Stimulated activated CD4-positive, alpha-beta T cell treated with anti-CD3 and anti-CD28 coated beads, Interleukin-2, amount 100 ng/mL, for 4 hours (primary cell): ENCODE measurements at regions not wholly inside any gene's neighbourhood (a gene's known extent, or its start where the extent isn't known, plus 50 kb on each side); places are given as distances from the start of the nearest gene placed in this dataset.
A peak's percentile ranks its signal among the peaks of the same experiment; 100 is the strongest.

Source experiments
- DNase-seq: peaks from one replicate; pipeline ENCODE4 v3.0.0-alpha.2; 2020; ENCODE audit warnings: low read depth

- no peak for DNase-seq
Measured at GRCh38 chr3:13209634-13209997, 136.4 kb upstream of the IQSEC1 start.

- no peak for DNase-seq
Measured at GRCh38 chr3:13208706-13209633, 135.7 kb upstream of the IQSEC1 start.

- no peak for DNase-seq
Measured at GRCh38 chr3:13207975-13208705, 134.9 kb upstream of the IQSEC1 start.

GRCh38 chr3:13207578-13207922 lies 134.3 kb upstream of the IQSEC1 start:
- no peak for DNase-seq

GRCh38 chr3:13206799-13207577 lies 133.8 kb upstream of the IQSEC1 start:
- DNase-seq: no peak

GRCh38 chr3:13205567-13206143 lies 132.4 kb upstream of the IQSEC1 start:
- no peak for DNase-seq

- DNase-seq: peak; percentile 2
Measured at GRCh38 chr3:13204177-13204581, 130.9 kb upstream of the IQSEC1 start.

- DNase-seq: no peak
Measured at GRCh38 chr3:13203398-13204176, 130.4 kb upstream of the IQSEC1 start.

- DNase-seq: no peak
Measured at GRCh38 chr3:13202744-13203397, 129.6 kb upstream of the IQSEC1 start.

- no peak for DNase-seq
Measured at GRCh38 chr3:13201851-13202250, 128.6 kb upstream of the IQSEC1 start.

- no peak for DNase-seq
Measured at GRCh38 chr3:13200946-13201345, 127.7 kb upstream of the IQSEC1 start.

GRCh38 chr3:13200465-13200864 lies 127.2 kb upstream of the IQSEC1 start:
- DNase-seq: no peak

GRCh38 chr3:13199899-13200451 lies 126.7 kb upstream of the IQSEC1 start:
- no peak for DNase-seq

GRCh38 chr3:13199006-13199776 lies 126.0 kb upstream of the IQSEC1 start:
- DNase-seq: no peak

- DNase-seq: no peak
Measured at GRCh38 chr3:13198264-13198879, 125.1 kb upstream of the IQSEC1 start.

- no peak for DNase-seq
Measured at GRCh38 chr3:13197795-13198194, 124.6 kb upstream of the IQSEC1 start.

- no peak for DNase-seq
Measured at GRCh38 chr3:13197281-13197680, 124.1 kb upstream of the IQSEC1 start.

- no peak for DNase-seq
Measured at GRCh38 chr3:13195374-13195773, 122.1 kb upstream of the IQSEC1 start.
